ENCODE measurements at regions not wholly inside any gene's neighbourhood (a gene's known extent, or its start where the extent isn't known, plus 50 kb on each side); places are given as distances from the start of the nearest gene placed in this dataset.

GRCh38 chr5:164540174-164540573 lies 1034.8 kb downstream of the MAT2B start:
- TF ChIP-seq CTCF (IDR thresholded peaks at IDR 0.05): no peak
- TF ChIP-seq POLR2A (IDR thresholded peaks at IDR 0.05): no peak
